ENCODE measurements at regions not wholly inside any gene's neighbourhood (a gene's known extent, or its start where the extent isn't known, plus 50 kb on each side); places are given as distances from the start of the nearest gene placed in this dataset.

- no peaks in the 10 kb centered on the region for H3K36me3 ChIP-seq (ENCODE audit: control insufficient read depth in 2 of 4, insufficient read depth in 4 of 4, low read length in 3 of 4)
- DNase-seq (ENCODE audit: low read depth in 1 of 2, low spot score in 2 of 2), result no peak
- 84% methylated on average over 2 of the region's 2 CpGs; no CpG with 5 or more reads in 1 of the 2 experiments for WGBS, 2 experiments (ENCODE audit: extremely low coverage in 1 of 2, insufficient coverage in 1 of 2, insufficient read length in 1 of 2, insufficient replicate concordance in 2 of 2, low coverage in 1 of 2, low lambda C conversion rate in 2 of 2, missing lambda C conversion rate in 1 of 2)
- no peak overlapping the region for H2AK5ac ChIP-seq (ENCODE audit: low read depth, low read length)
- no peaks in the 10 kb centered on the region for H3K79me1 ChIP-seq (ENCODE audit: low read depth, low read length)
- H4K8ac ChIP-seq (ENCODE audit: extremely low read depth, insufficient read depth, low read length), result no peak overlapping the region
- H3K4me1 ChIP-seq (replicated peaks in 1 of 4; ENCODE audit: control insufficient read depth in 3 of 4, insufficient read depth in 4 of 4, low read length in 3 of 4), result no peaks in the 10 kb centered on the region
- H3K23ac ChIP-seq (ENCODE audit: insufficient read length), result no peak overlapping the region
- no peak overlapping the region for H3K27ac ChIP-seq (ENCODE audit: low read depth, low read length)
- no peak overlapping the region for H2BK12ac ChIP-seq (ENCODE audit: low read depth, low read length)
- ChIA-PET POLR2A (ENCODE audit: partially characterized antibody) (no interaction called here), CTCF (ENCODE audit: partially characterized antibody) (no interaction called here)
- no peak overlapping the region for H3K9ac ChIP-seq (replicated peaks in 1 of 4; ENCODE audit: extremely low read depth in 1 of 4, low read depth in 3 of 4, low read length in 3 of 4)
- H3K79me2 ChIP-seq (ENCODE audit: control insufficient read depth in 1 of 2, insufficient read depth in 2 of 2, low read length in 2 of 2), result no peaks in the 10 kb centered on the region
- no peak overlapping the region for H2BK120ac ChIP-seq (replicated peaks; ENCODE audit: low read depth, low read length)
- no peak overlapping the region for H3K56ac ChIP-seq (replicated peaks; ENCODE audit: insufficient read length, low read depth, low read length)
- H3K4me2 ChIP-seq (ENCODE audit: insufficient read depth in 1 of 2, low read depth in 2 of 2, low read length in 2 of 2), result no peak overlapping the region
- no peaks in the 10 kb centered on the region for H3K23me2 ChIP-seq (ENCODE audit: low read depth, low read length)
- no peaks in the 10 kb centered on the region for H3K9me3 ChIP-seq (ENCODE audit: insufficient read depth in 2 of 2, low read depth in 1 of 2, low read length in 1 of 2)
- no peak overlapping the region for H4K91ac ChIP-seq (replicated peaks; ENCODE audit: insufficient read length, low read length)
- H3K4me3 ChIP-seq (ENCODE audit: extremely low read depth in 1 of 4, insufficient read depth in 2 of 4, low read depth in 3 of 4, low read length in 4 of 4), result no peak overlapping the region
- H2BK20ac ChIP-seq (ENCODE audit: low read length), result no peak overlapping the region
- no peak overlapping the region for H3K18ac ChIP-seq (ENCODE audit: extremely low read depth, low read length)
- H4K20me1 ChIP-seq (replicated peaks in 1 of 2; ENCODE audit: control insufficient read depth in 1 of 2, insufficient read depth in 2 of 2, low read length in 2 of 2), result no peaks in the 10 kb centered on the region
- TF ChIP-seq SUZ12 (IDR thresholded peaks at IDR 0.05; ENCODE audit: low read length), result no peak
- no peak overlapping the region for H3K14ac ChIP-seq (ENCODE audit: insufficient read length)
- no peak overlapping the region for H2BK5ac ChIP-seq (ENCODE audit: low read depth, low read length)
- FAIRE-seq, result no peak
- H4K5ac ChIP-seq (ENCODE audit: insufficient read length, low read depth, low read length), result no peak overlapping the region
- no peak overlapping the region for H2BK15ac ChIP-seq (ENCODE audit: low read length)
- H3K4ac ChIP-seq (replicated peaks; ENCODE audit: insufficient read length, low read depth, low read length), result no peak overlapping the region
- H3K27me3 ChIP-seq (replicated peaks in 1 of 4; ENCODE audit: control insufficient read depth in 3 of 4, extremely low read depth in 1 of 4, insufficient read depth in 3 of 4, low read length in 3 of 4), result 0 out of 7 replicates have a peak, but pooled peaks cover 0 to 3% (median 0%) of the 10 kb centered on the region in 4 experiments
- no peak overlapping the region for H2AFZ ChIP-seq (ENCODE audit: low read length)
These were observed 173.2 kb downstream of the CYLD start for GRCh38 chr16:50915120-50915519.
